Type B pancreatic cell (in vitro differentiated cells): ENCODE measurements at regions not wholly inside any gene's neighbourhood (a gene's known extent, or its start where the extent isn't known, plus 50 kb on each side); places are given as distances from the start of the nearest gene placed in this dataset.

Experiments
- DNase-seq: peaks from one replicate; pipeline ENCODE4 v3.0.0; 2021; ENCODE audit warnings: mixed read lengths; ENCODE audit not compliant: unreplicated experiment; ENCODE audit errors: extremely low spot score
- H3K27ac Mint-ChIP-seq: 2 replicates; pipeline ENCODE4 v1.8.0; 2021; ENCODE audit warnings: mild to moderate bottlenecking, mixed read lengths
- H3K27me3 Mint-ChIP-seq: 2 replicates; pipeline ENCODE4 v1.8.0; 2021; ENCODE audit warnings: mixed read lengths
- H3K36me3 Mint-ChIP-seq: 2 replicates; pipeline ENCODE4 v1.8.0; 2021; ENCODE audit warnings: mixed read lengths
- H3K4me1 Mint-ChIP-seq: one replicate; pipeline ENCODE4 v1.8.0; 2021; ENCODE audit warnings: mixed read lengths; ENCODE audit not compliant: unreplicated experiment
- H3K4me3 Mint-ChIP-seq: 2 replicates; pipeline ENCODE4 v1.8.0; 2021; ENCODE audit warnings: mild to moderate bottlenecking, mixed read lengths
- H3K9me3 Mint-ChIP-seq: 2 replicates; pipeline ENCODE4 v1.8.0; 2021; ENCODE audit warnings: mixed read lengths
- CTCF ChIP-seq: fragments of 200-600 bp; sonication (generic); conservative IDR thresholded peaks from 2 replicates; pipeline ENCODE4 v1.5.0; 2021; ENCODE audit warnings: antibody characterized with exemption, mild to moderate bottlenecking

GRCh38 chr2:181314551-181314950 lies 142.6 kb upstream of the ITGA4 start:
- no peaks in the 10 kb centered on the region for H3K27me3 Mint-ChIP-seq
- no peak overlapping the region for H3K4me3 Mint-ChIP-seq
- H3K4me1 Mint-ChIP-seq = no peaks in the 10 kb centered on the region
- DNase-seq = no peak
- TF ChIP-seq CTCF = no peak
- H3K9me3 Mint-ChIP-seq = no peaks in the 10 kb centered on the region
- H3K36me3 Mint-ChIP-seq = no peaks in the 10 kb centered on the region
- H3K27ac Mint-ChIP-seq = no peak overlapping the region

DNA sequence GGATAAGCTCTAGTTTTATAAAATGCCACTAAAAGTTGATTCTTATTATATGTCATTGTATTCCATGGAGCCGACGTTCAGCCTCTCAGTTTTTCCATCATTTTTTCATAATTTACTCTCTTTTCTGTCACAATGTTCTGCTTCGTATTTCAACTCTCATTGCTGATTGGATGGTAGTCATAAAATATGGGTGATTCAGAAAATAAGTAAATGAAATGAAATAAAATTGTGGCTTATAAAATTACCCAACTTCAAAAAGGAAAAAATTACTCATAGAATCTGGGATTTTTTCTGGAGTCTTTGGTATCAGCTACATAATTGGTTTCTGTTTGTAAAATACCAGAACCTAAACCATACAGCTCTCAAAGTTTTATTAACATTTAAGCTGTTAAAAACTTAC lies 139.7 kb upstream of the ITGA4 start:
- no peak for DNase-seq
- no peaks in the 10 kb centered on the region for H3K4me1 Mint-ChIP-seq
- TF ChIP-seq CTCF = no peak
- H3K36me3 Mint-ChIP-seq = no peaks in the 10 kb centered on the region
- H3K9me3 Mint-ChIP-seq = no peaks in the 10 kb centered on the region
- H3K4me3 Mint-ChIP-seq = no peak overlapping the region
- no peak overlapping the region for H3K27ac Mint-ChIP-seq
- no peaks in the 10 kb centered on the region for H3K27me3 Mint-ChIP-seq

GRCh38 chr2:181318504-181319280 lies 138.5 kb upstream of the ITGA4 start:
- H3K27ac Mint-ChIP-seq = no peak overlapping the region
- DNase-seq = no peak
- H3K27me3 Mint-ChIP-seq = no peaks in the 10 kb centered on the region
- TF ChIP-seq CTCF = no peak
- H3K4me3 Mint-ChIP-seq = no peak overlapping the region
- no peaks in the 10 kb centered on the region for H3K4me1 Mint-ChIP-seq
- H3K9me3 Mint-ChIP-seq = no peaks in the 10 kb centered on the region
- no peaks in the 10 kb centered on the region for H3K36me3 Mint-ChIP-seq

DNA sequence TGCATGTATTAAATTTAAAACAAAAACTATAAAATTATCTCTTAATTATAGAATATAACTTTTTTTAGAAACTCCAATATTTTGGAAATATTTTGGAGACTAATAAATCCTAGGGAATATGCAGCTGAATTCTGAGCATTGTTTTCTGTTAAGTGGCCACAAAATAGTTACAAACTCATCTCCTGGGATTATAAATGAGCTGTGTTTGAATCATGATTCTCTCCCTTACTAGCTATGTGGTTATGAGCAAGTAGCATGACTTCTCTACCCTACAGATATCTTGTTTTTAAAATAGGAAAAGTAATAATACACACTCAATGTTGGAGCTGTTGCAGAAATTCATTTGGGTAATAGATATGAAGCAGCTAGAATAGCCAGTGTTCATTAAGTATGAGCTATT lies 137.9 kb upstream of the ITGA4 start:
- Mint-ChIP-seq H3K27ac (no peak overlapping the region), H3K4me3 (no peak overlapping the region), H3K27me3 (no peaks in the 10 kb centered on the region), H3K4me1 (no peaks in the 10 kb centered on the region), H3K9me3 (no peaks in the 10 kb centered on the region), H3K36me3 (no peaks in the 10 kb centered on the region)
- no peak for TF ChIP-seq CTCF
- DNase-seq = no peak

- H3K27me3 Mint-ChIP-seq = no peaks in the 10 kb centered on the region
- no peak overlapping the region for H3K4me3 Mint-ChIP-seq
- no peaks in the 10 kb centered on the region for H3K9me3 Mint-ChIP-seq
- no peaks in the 10 kb centered on the region for H3K36me3 Mint-ChIP-seq
- no peak overlapping the region for H3K27ac Mint-ChIP-seq
- DNase-seq = no peak
- H3K4me1 Mint-ChIP-seq = no peaks in the 10 kb centered on the region
- TF ChIP-seq CTCF = no peak
Measured at GRCh38 chr2:181320638-181321037, 136.5 kb upstream of the ITGA4 start.
